Esophagus mucosa (tissue), 1 donor: ENCODE measurements at regions not wholly inside any gene's neighbourhood (a gene's known extent, or its start where the extent isn't known, plus 50 kb on each side); places are given as distances from the start of the nearest gene placed in this dataset.
"Not testable (repeated sequence)": the region's sequence is repeated elsewhere in the genome, so short reads cannot be mapped to it uniquely, and the experiment has no call there.

ENCODE experiments used
- ATAC-seq: fragments of 200-7000 bp; cut with Tn5 transposase; one replicate; pipeline ENCODE4 v1.9.1; 2020
- donor health status: DM: yes; HTN: yes; CAD: no.

- ATAC-seq: no peak
Measured at GRCh38 chr12:23197266-23197665, 572.3 kb downstream of the ETNK1 start.

GRCh38 chr12:23202728-23203127 is 577.8 kb downstream of the ETNK1 start:
- no peak for ATAC-seq

GRCh38 chr12:23204933-23205778 is 580.2 kb downstream of the ETNK1 start:
- peak; percentile 69 for ATAC-seq

- ATAC-seq: peak; percentile 64
Measured at GRCh38 chr12:23209793-23210192, 584.8 kb downstream of the ETNK1 start.

- no peak for ATAC-seq
Measured at GRCh38 chr12:23210573-23210972, 585.6 kb downstream of the ETNK1 start.

- no peak for ATAC-seq
Measured at GRCh38 chr12:23211384-23212320, 586.7 kb downstream of the ETNK1 start.

- ATAC-seq: no peak
Measured at GRCh38 chr12:23217158-23217557, 592.2 kb downstream of the ETNK1 start.

- ATAC-seq: no peak
Measured at GRCh38 chr12:23217667-23218066, 592.7 kb downstream of the ETNK1 start.

- peak; percentile 32 for ATAC-seq
Measured at GRCh38 chr12:23221066-23221465, 596.1 kb downstream of the ETNK1 start.

- no peak for ATAC-seq
Measured at GRCh38 chr12:23221926-23222325, 597.0 kb downstream of the ETNK1 start.

- no peak for ATAC-seq
Measured at GRCh38 chr12:23222801-23223200, 597.8 kb downstream of the ETNK1 start.

- ATAC-seq: no peak
Measured at GRCh38 chr12:23228101-23228500, 603.1 kb downstream of the ETNK1 start.

GRCh38 chr12:23230899-23231298 is 605.9 kb downstream of the ETNK1 start:
- no peak for ATAC-seq

- no peak for ATAC-seq
Measured at GRCh38 chr12:23236066-23236780, 611.3 kb downstream of the ETNK1 start.

- no peak for ATAC-seq
Measured at GRCh38 chr12:23236811-23237210, 611.8 kb downstream of the ETNK1 start.

- no peak for ATAC-seq
Measured at GRCh38 chr12:23238190-23238589, 613.2 kb downstream of the ETNK1 start.

GRCh38 chr12:23238957-23239356 is 614.0 kb downstream of the ETNK1 start:
- ATAC-seq: no peak

- no peak for ATAC-seq
Measured at GRCh38 chr12:23245186-23245585, 620.2 kb downstream of the ETNK1 start.

GRCh38 chr12:23253191-23253590 is 628.2 kb downstream of the ETNK1 start:
- ATAC-seq: no peak

- not testable (repeated sequence) for ATAC-seq
Measured at GRCh38 chr12:23253910-23254309, 628.9 kb downstream of the ETNK1 start.

- no peak for ATAC-seq
Measured at GRCh38 chr12:23259558-23259957, 634.6 kb downstream of the ETNK1 start.

GRCh38 chr12:23262670-23263069 is 637.7 kb downstream of the ETNK1 start:
- ATAC-seq: no peak

- ATAC-seq: no peak
Measured at GRCh38 chr12:23277831-23278230, 652.9 kb downstream of the ETNK1 start.
